Motor neuron (in vitro differentiated cells): ENCODE measurements at regions not wholly inside any gene's neighbourhood (a gene's known extent, or its start where the extent isn't known, plus 50 kb on each side); places are given as distances from the start of the nearest gene placed in this dataset.

ENCODE experiments used
- ATAC-seq, 8 experiments: fragments of 200-7000 bp; cut with Tn5 transposase; replicated peaks in 6 of 8; 2 replicates each; pipeline ENCODE4 v1.8.0; 2021; ENCODE audit warnings: mild to moderate bottlenecking in 8 of 8, moderate library complexity in 8 of 8
- H3K27ac ChIP-seq, 2 donors: fragments of 250-450 bp; sonication (Bioruptor Pico); 2 replicates each; pipeline ENCODE4 v1.9.0; 2021; ENCODE audit warnings: antibody characterized with exemption in 2 of 2, mild to moderate bottlenecking in 2 of 2, moderate library complexity in 1 of 2
- H3K4me1 ChIP-seq, 2 donors: fragments of 250-450 bp; sonication (Bioruptor Pico); replicated peaks in 1 of 2; 2 replicates each; pipeline ENCODE4 v1.6.1; 2021; ENCODE audit warnings: antibody characterized with exemption in 2 of 2, mild to moderate bottlenecking in 2 of 2, moderate library complexity in 1 of 2
- H3K4me3 ChIP-seq, 5 donors: fragments of 250-450 bp; sonication (Bioruptor Pico); 2 replicates each; pipeline ENCODE4 v1.9.0; 2021; ENCODE audit warnings: antibody characterized with exemption in 5 of 5, mild to moderate bottlenecking in 5 of 5, moderate library complexity in 4 of 5
- WGBS, 10 experiments: fragments of 450-650 bp; shearing (Covaris generic); methylation state at CpG; one replicate each; pipeline ENCODE4 v1.0.0; 2022; 5-methylcytosine and 5-hydroxymethylcytosine counted together
- in situ Hi-C, 9 experiments: fragments of 400-800 bp; cut with MboI; loops; one replicate each; pipeline ENCODE4 v1.15.0; 2021; ENCODE audit warnings: low sequenced_read_pairs in 9 of 9, low pct_unique_long_range_greater_than_20kb in 2 of 9; ENCODE audit not compliant: unreplicated experiment in 9 of 9

- ATAC-seq = peak in 1 of 8 experiments; percentile 31
These were observed 67.4 kb upstream of the HS6ST1 start for GRCh38 chr2:128386066-128386465.

GRCh38 chr2:128388499-128388941, 69.9 kb upstream of the HS6ST1 start:
- no peak overlapping the region for H3K4me3 ChIP-seq
- H3K27ac ChIP-seq = no peak overlapping the region
- peaks cover 17 to 22% of the 10 kb centered on the region in 2 donors for H3K4me1 ChIP-seq
- WGBS, 10 experiments = 68 to 100% (median 86%) methylated on average over 1 to 8 of the region's 8 CpGs; no CpG with 5 or more reads in 4 of the 10 experiments
- in situ Hi-C loops = no loop called here
- ATAC-seq = peak in 2 of 8 experiments; percentile 14 to 39

More at GRCh38 chr2:128386066-128386465, 67.4 kb upstream of the HS6ST1 start:
- in situ Hi-C loops = no loop called here
- WGBS, 10 experiments = 61 to 100% (median 94%) methylated on average over 2 to 9 of the region's 14 CpGs; no CpG with 5 or more reads in 3 of the 10 experiments
- Histone ChIP-seq H3K4me3 (no peak overlapping the region), H3K27ac (no peak overlapping the region), H3K4me1 (peaks cover 24 to 30% of the 10 kb centered on the region in 2 donors)

GRCh38 chr2:128389388-128390086, 70.9 kb upstream of the HS6ST1 start:
- peak in 5 of 8 experiments; percentile 30 to 66 (median 54) for ATAC-seq
- no peak overlapping the region for H3K27ac ChIP-seq
- 20 to 100% (median 73%) methylated on average over 1 to 12 of the region's 16 CpGs for WGBS, 10 experiments
- peaks cover 25 to 32% of the 10 kb centered on the region in 2 donors for H3K4me1 ChIP-seq
- in situ Hi-C loops = no loop called here
- no peak overlapping the region for H3K4me3 ChIP-seq

- peaks cover 34 to 41% of the 10 kb centered on the region in 2 donors for H3K4me1 ChIP-seq
- H3K27ac ChIP-seq = peak overlapping the region in 1 of 2 donors; percentile 26
- in situ Hi-C loops = no loop called here
- no peak overlapping the region for H3K4me3 ChIP-seq
- WGBS, 10 experiments = 0 to 91% (median 80%) methylated on average over 1 to 8 of the region's 16 CpGs
- ATAC-seq = peak in 5 of 8 experiments; percentile 13 to 46 (median 18)
These were observed 71.8 kb upstream of the HS6ST1 start for GRCh38 chr2:128390256-128390990.

DNA sequence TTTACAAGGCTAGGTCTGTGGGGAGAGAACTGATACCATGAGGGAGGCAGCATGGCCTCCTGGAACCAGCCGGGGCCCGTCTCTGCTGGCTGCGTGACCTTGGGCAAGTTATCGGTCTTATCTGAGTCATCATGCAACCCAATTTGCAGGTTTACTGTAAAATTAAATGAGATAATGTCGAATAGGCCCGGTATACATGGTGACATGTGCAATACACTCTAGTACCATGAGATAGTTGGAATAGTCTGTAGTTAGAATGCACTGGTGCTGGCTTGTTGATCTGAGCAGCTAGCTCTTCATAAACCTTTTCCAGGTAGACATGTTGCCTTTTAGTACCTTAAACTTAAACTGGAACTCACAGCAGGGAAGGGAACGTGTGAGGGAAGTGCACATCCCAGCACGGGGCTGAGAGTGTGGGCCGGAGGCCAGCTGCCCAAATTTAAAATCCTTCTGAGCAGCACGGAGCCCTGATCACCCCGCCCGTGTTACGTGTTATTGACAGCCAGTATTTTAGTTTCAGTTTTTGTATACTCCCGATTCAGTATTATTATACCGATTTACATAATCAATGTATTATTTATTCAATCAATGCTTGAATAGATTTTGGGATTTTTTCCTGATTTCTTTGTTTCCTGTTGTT, 72.4 kb upstream of the HS6ST1 start:
- in situ Hi-C loops = no loop called here
- H3K4me3 ChIP-seq = no peak overlapping the region
- no peak overlapping the region for H3K27ac ChIP-seq
- ATAC-seq = peak in 3 of 8 experiments; percentile 14 to 16 (median 14)
- H3K4me1 ChIP-seq = peaks cover 41 to 48% of the 10 kb centered on the region in 2 donors
- 20 to 100% (median 93%) methylated on average over 1 to 15 of the region's 15 CpGs for WGBS, 10 experiments

GRCh38 chr2:128391679-128392078, 73.0 kb upstream of the HS6ST1 start:
- WGBS, 10 experiments = 31 to 100% (median 91%) methylated on average over 1 to 3 of the region's 3 CpGs
- peak in 2 of 8 experiments; percentile 7 to 17 for ATAC-seq
- Histone ChIP-seq H3K4me1 (peaks cover 45 to 54% of the 10 kb centered on the region in 2 donors), H3K27ac (no peak overlapping the region), H3K4me3 (no peak overlapping the region)
- in situ Hi-C loops = no loop called here

- Histone ChIP-seq H3K27ac (no peak overlapping the region), H3K4me3 (no peak overlapping the region), H3K4me1 (peaks cover 48 to 56% of the 10 kb centered on the region in 2 donors)
- no peak for ATAC-seq
- in situ Hi-C loops = no loop called here
- 63 to 100% (median 93%) methylated on average over 2 to 3 of the region's 3 CpGs; no CpG with 5 or more reads in 2 of the 10 experiments for WGBS, 10 experiments
These were observed 73.5 kb upstream of the HS6ST1 start for GRCh38 chr2:128392207-128392606.

GRCh38 chr2:128394007-128394730, 75.5 kb upstream of the HS6ST1 start:
- H3K4me3 ChIP-seq = no peak overlapping the region
- in situ Hi-C loops = no loop called here
- peak overlapping the region in 1 of 2 donors; percentile 35 for H3K27ac ChIP-seq
- H3K4me1 ChIP-seq = peaks cover 45 to 53% of the 10 kb centered on the region in 2 donors
- WGBS, 10 experiments = 27 to 96% (median 44%) methylated on average over 1 to 9 of the region's 11 CpGs; no CpG with 5 or more reads in 2 of the 10 experiments
- ATAC-seq = peak in 5 of 8 experiments; percentile 60 to 81 (median 66)

GRCh38 chr2:128395196-128395595, 76.5 kb upstream of the HS6ST1 start:
- Histone ChIP-seq H3K4me3 (no peak overlapping the region), H3K4me1 (peaks cover 42 to 43% of the 10 kb centered on the region in 2 donors), H3K27ac (no peak overlapping the region)
- no peak for ATAC-seq
- in situ Hi-C loops = no loop called here
- WGBS, 10 experiments = 66 to 92% (median 79%) methylated on average over 3 to 10 of the region's 10 CpGs; no CpG with 5 or more reads in 3 of the 10 experiments

GRCh38 chr2:128395640-128396499, 77.2 kb upstream of the HS6ST1 start:
- in situ Hi-C loops = no loop called here
- Histone ChIP-seq H3K27ac (peak overlapping the region; percentile 76 to 79), H3K4me1 (peaks cover 35 to 36% of the 10 kb centered on the region in 2 donors), H3K4me3 (no peak overlapping the region)
- peak in 7 of 8 experiments; percentile 3 to 96 (median 34) for ATAC-seq
- WGBS, 10 experiments = 29 to 91% (median 60%) methylated on average over 2 to 10 of the region's 15 CpGs; no CpG with 5 or more reads in 2 of the 10 experiments

- Histone ChIP-seq H3K4me3 (no peak overlapping the region), H3K4me1 (peaks cover 34 to 36% of the 10 kb centered on the region in 2 donors), H3K27ac (peak overlapping the region; percentile 76 to 79)
- in situ Hi-C loops = no loop called here
- ATAC-seq = peak in 6 of 8 experiments; percentile 11 to 93 (median 86)
- 6 to 80% (median 28%) methylated on average over 1 to 2 of the region's 7 CpGs; no CpG with 5 or more reads in 6 of the 10 experiments for WGBS, 10 experiments
These were observed 77.8 kb upstream of the HS6ST1 start for GRCh38 chr2:128396500-128396891.
